Activated naive CD4-positive, alpha-beta T cell treated with anti-CD3 and anti-CD28 coated beads for 36 hours (primary cell): ENCODE measurements at regions not wholly inside any gene's neighbourhood (a gene's known extent, or its start where the extent isn't known, plus 50 kb on each side); places are given as distances from the start of the nearest gene placed in this dataset.
"Not testable (repeated sequence)": the region's sequence is repeated elsewhere in the genome, so short reads cannot be mapped to it uniquely, and the experiment has no call there.

ENCODE experiments used
- CTCF ChIA-PET: fragments of 350-600 bp; sonication (Branson Sonifier 250); formaldehyde crosslinking; loops from one replicate; lab custom pipeline; 2021; ENCODE audit warnings: antibody characterized with exemption; lab: Charles Lee
- DNase-seq: peaks from one replicate; pipeline ENCODE4 v3.0.0-alpha.2; 2020
- H3K27ac Mint-ChIP-seq: one replicate; pipeline ENCODE4 v1.8.0; 2021; ENCODE audit warnings: mild to moderate bottlenecking, mixed read lengths
- H3K27me3 Mint-ChIP-seq: one replicate; pipeline ENCODE4 v1.8.0; 2021; ENCODE audit warnings: low read depth, mixed read lengths
- H3K36me3 Mint-ChIP-seq: one replicate; pipeline ENCODE4 v1.8.0; 2021; ENCODE audit warnings: low read depth, mixed read lengths
- H3K4me1 Mint-ChIP-seq: one replicate; pipeline ENCODE4 v1.8.0; 2021; ENCODE audit warnings: low read depth, mixed read lengths
- H3K4me3 Mint-ChIP-seq: one replicate; pipeline ENCODE4 v1.8.0; 2021; ENCODE audit warnings: mild to moderate bottlenecking, moderate library complexity, mixed read lengths
- H3K9me3 Mint-ChIP-seq: one replicate; pipeline ENCODE4 v1.8.0; 2021; ENCODE audit warnings: mixed read lengths
- intact Hi-C: fragments of 100-400 bp; cut with micrococcal nuclease; formaldehyde crosslinking; loops from one replicate; pipeline ENCODE4 v1.15.1; 2023

DNA sequence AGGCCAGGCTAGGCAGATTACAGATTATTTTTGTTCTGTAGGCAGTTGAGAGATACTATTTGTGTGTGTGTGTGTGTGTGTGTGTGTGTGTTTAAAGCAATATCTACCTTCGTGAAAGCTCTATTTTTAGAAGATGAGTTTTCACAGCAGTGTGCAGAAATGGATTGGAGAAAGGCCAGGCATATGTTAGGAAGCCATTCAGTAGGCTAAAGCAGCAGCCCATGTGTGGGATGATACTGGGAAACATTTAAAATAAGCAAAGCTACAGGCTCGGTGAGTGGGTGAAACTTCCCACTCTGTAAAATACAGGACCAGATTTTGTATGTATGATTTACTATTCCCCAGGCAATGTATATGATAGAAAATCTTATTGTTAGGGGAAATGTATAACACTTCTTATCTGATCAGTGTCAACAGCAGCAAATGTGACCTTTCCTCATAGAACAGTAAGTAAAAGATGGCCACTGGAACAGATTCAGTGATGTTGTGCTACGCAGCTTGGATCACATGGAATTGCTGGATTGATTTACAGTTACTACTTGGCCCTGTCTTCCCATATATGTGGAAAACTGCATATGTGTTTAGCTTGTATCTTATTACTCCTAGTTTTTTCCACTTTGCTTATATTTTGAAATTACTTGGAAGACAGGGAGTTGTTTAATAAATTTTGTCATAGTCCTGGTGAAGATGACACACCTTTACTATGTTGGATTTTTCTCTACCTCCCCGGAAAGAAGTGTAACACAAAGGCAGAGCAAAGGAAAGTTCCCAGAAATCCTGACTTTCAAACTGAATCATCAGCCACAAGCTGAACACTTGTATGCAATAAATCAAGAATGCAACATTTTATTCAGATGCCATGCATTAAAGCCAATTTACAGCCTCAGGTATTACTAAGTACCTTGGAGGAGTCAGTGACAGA lies 1077.7 kb upstream of the SEMA6A start:
- no peaks in the 10 kb centered on the region for H3K27me3 Mint-ChIP-seq
- H3K9me3 Mint-ChIP-seq = no peaks in the 10 kb centered on the region
- H3K36me3 Mint-ChIP-seq = no peaks in the 10 kb centered on the region
- no peaks in the 10 kb centered on the region for H3K4me1 Mint-ChIP-seq
- CTCF ChIA-PET = interaction anchor here (0.6 kb wide), 1 partner anchor 20 kb away, joined by 3 read pairs; no protein-coding TSS in a partner anchor
- H3K4me3 Mint-ChIP-seq = no peak overlapping the region
- intact Hi-C loops = no loop called here
- H3K27ac Mint-ChIP-seq = no peak overlapping the region
- no peak for DNase-seq

DNA sequence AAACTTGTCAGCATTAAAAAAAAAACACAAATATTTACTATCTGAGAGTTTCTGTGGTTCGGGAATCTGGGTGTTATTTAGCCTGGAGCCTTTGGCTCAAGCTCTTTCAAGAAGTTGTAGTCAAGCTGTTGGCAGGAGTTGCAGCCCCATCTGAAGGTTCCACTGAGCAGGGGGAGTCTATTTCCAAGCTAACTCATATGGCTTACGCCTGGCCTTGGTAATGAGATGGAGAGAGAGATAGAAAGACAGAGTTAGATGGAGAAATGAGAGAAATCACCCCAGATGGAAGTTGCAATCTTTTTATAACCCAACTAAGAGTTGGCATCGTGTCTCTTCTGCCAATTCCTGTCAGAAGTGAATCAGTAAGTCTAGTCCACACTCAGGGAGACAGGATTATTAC lies 1075.2 kb upstream of the SEMA6A start:
- intact Hi-C loops = no loop called here
- no peak overlapping the region for H3K4me3 Mint-ChIP-seq
- CTCF ChIA-PET = no interaction called here

DNA sequence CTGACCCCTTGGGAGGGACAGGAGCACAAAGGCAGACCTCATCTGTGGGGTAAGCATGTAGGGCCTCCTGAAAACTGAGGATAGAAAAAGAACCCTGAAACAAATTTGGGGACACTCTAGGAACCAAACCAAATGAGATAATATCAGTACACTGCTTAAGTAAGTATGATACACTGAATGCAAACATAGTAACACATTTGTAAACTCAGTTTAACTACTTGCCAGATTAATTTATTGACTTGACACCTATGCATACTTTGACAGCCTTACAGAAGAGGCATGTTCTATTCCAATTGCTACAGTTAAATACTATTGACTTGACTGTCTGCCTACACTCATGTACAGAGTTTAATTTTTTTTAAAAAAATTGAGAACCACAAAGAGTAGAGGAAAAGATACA lies 1070.8 kb upstream of the SEMA6A start:
- Mint-ChIP-seq H3K9me3 (peaks cover 1% of the 10 kb centered on the region), H3K4me3 (no peak overlapping the region), H3K4me1 (no peaks in the 10 kb centered on the region), H3K36me3 (no peaks in the 10 kb centered on the region), H3K27me3 (no peaks in the 10 kb centered on the region), H3K27ac (no peak overlapping the region)
- intact Hi-C loops = no loop called here
- DNase-seq = no peak
- CTCF ChIA-PET = no interaction called here

More for the DNA sequence above, 1075.2 kb upstream of the SEMA6A start:
- Mint-ChIP-seq H3K27me3 (no peaks in the 10 kb centered on the region), H3K4me1 (no peaks in the 10 kb centered on the region), H3K9me3 (no peaks in the 10 kb centered on the region), H3K36me3 (no peaks in the 10 kb centered on the region), H3K27ac (no peak overlapping the region)
- DNase-seq = no peak

DNA sequence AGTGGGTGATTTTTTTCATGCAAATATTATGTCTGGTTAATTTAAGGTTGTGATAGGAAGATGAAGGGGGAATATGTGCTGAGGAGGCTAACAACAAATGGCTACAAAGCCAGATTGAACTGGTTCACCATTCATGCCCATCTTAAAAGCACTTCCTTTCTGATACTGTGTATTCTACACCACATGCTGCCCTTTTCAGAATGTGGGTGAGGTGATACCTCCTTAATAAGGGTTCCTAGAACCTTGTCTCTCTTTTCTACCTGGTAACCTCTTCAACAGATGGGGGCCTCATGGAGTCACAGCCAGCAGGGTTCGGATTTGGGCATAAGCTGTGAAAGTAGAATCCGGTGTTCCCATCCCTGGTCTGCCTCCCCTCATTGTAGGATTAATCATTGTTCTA lies 1064.0 kb upstream of the SEMA6A start:
- H3K27me3 Mint-ChIP-seq = no peaks in the 10 kb centered on the region
- CTCF ChIA-PET = no interaction called here

DNA sequence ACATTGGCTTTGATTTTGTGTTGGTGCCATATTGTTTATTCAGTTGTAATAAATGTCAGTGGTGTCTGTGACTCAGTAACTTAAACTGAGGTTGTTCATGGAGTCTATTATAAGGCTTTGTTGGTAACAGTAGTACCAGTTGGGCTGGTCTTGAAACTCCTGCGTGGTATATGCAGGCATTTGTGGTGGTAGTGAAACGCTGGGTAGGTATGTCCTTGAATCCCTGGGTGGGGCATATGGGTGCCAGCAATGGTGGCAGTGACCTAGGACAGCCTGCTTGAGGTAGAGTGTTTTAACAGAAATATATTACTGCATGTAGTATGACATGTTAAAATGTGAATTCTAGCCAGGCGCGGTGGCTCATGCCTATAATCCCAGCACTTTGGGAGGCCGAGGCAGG lies 1058.5 kb upstream of the SEMA6A start:
- CTCF ChIA-PET = no interaction called here
- Mint-ChIP-seq H3K4me3 (no peak overlapping the region), H3K4me1 (no peaks in the 10 kb centered on the region), H3K27me3 (no peaks in the 10 kb centered on the region), H3K27ac (no peak overlapping the region), H3K9me3 (peaks cover 14% of the 10 kb centered on the region), H3K36me3 (no peaks in the 10 kb centered on the region)
- intact Hi-C loops = no loop called here
- DNase-seq = no peak

More for the DNA sequence above, 1064.0 kb upstream of the SEMA6A start:
- intact Hi-C loops = no loop called here
- DNase-seq = no peak
- H3K4me3 Mint-ChIP-seq = no peak overlapping the region
- no peaks in the 10 kb centered on the region for H3K36me3 Mint-ChIP-seq
- H3K27ac Mint-ChIP-seq = no peak overlapping the region
- peaks cover 1% of the 10 kb centered on the region for H3K9me3 Mint-ChIP-seq
- no peaks in the 10 kb centered on the region for H3K4me1 Mint-ChIP-seq

DNA sequence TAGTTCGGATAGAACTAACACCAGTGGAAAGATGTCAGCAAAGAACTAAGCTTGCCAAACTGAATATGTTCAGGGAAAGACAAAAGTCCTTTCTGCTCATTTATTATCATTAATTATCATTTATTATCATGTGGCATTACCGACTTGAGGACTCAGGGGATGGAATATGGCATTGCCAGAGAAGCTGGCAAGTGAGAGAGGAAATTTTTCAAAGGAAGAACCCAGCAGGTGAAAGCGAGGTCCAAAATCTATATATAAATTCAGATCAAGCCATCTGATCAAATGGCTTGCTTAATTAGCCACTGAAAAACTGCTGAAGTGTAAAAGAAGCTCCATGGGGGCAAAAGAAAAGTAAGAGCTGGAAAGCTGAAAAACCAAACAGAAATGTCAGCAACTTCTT lies 1049.6 kb upstream of the SEMA6A start:
- CTCF ChIA-PET = no interaction called here
- DNase-seq = no peak
- intact Hi-C loops = no loop called here
- peaks cover 10% of the 10 kb centered on the region for H3K9me3 Mint-ChIP-seq
- H3K27ac Mint-ChIP-seq = no peak overlapping the region
- H3K4me1 Mint-ChIP-seq = no peaks in the 10 kb centered on the region
- no peak overlapping the region for H3K4me3 Mint-ChIP-seq
- H3K36me3 Mint-ChIP-seq = no peaks in the 10 kb centered on the region
- H3K27me3 Mint-ChIP-seq = no peaks in the 10 kb centered on the region

DNA sequence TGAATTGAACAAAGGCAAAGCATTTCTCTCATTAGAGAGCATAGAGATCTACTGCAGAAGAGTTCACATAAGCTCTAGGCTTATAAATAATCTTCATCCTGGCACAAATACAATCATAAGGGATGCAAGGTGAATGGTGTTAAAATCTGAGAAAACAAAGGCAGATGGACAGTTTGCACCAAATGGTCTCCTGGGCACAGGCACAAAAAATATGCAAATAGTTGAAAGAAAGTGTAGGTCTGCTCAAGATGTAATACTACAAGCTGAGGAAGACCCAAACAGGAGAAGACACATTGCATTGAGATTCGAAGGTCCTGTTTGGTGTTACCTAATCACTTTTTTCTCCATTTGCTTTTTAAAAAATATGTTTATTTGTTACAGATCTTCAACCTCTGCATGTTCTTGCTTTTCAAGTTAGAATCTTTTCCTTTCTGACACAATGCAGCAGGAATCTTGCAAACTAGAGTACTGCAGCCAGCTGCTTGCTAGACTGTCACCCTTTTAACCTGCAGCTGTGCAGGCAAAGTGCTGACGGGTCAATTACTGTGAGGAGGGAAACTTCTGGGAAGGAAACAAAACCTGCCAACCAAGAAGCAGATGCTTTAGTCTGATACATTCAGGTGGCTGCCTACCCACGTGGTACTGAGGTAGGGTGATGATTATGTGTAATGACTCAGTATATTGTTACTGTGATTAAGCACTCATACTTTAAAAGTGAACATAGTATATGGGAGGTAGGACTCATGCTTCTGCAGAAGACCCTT lies 1048.6 kb upstream of the SEMA6A start:
- CTCF ChIA-PET = no interaction called here
- H3K9me3 Mint-ChIP-seq = peaks cover 6% of the 10 kb centered on the region
- H3K27me3 Mint-ChIP-seq = no peaks in the 10 kb centered on the region
- intact Hi-C loops = no loop called here
- H3K4me3 Mint-ChIP-seq = no peak overlapping the region
- DNase-seq = no peak
- H3K4me1 Mint-ChIP-seq = no peaks in the 10 kb centered on the region
- H3K36me3 Mint-ChIP-seq = no peaks in the 10 kb centered on the region
- no peak overlapping the region for H3K27ac Mint-ChIP-seq

DNA sequence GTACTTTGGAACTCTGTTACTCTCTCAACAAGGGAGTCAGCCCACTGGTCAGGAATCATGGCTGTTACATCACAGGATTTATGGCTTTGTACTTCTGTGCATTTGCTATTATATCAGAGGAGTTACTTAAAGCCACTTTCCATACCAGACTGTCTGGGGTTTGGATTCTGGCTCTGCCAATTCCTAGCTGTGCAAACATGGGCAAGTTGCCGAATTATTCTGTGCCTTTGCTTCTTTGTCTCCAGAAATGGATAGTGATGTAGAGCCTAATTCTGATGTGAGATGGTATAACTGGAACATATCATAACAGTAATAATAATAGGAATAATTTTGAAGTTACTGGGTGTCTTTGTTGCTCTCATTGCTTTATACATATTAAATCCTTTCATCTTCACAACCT lies 1047.3 kb upstream of the SEMA6A start:
- Mint-ChIP-seq H3K4me3 (no peak overlapping the region), H3K9me3 (peaks cover 3% of the 10 kb centered on the region), H3K4me1 (no peaks in the 10 kb centered on the region), H3K36me3 (no peaks in the 10 kb centered on the region), H3K27me3 (no peaks in the 10 kb centered on the region), H3K27ac (no peak overlapping the region)
- CTCF ChIA-PET = no interaction called here
- DNase-seq = no peak
- intact Hi-C loops = no loop called here

DNA sequence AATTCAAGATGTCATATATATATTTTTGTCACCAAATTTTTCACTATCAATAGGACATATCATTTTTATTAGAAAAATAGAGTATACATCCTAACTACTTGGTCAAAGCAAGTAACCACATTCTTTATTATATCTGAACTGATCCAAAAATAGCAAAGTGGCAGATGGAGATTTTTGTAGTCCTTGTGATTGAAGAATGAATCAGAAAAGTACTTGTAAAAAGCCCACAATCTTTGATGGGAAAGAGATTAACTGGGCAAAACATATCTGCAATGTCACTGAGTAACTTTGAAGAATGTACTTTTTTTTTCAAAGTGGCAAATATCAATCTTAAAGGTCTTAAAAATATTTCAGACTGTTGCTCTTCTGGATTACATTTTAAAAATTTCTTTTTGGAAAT lies 1040.6 kb upstream of the SEMA6A start:
- intact Hi-C loops = no loop called here
- no peaks in the 10 kb centered on the region for H3K27me3 Mint-ChIP-seq
- CTCF ChIA-PET = no interaction called here
- H3K27ac Mint-ChIP-seq = no peak overlapping the region
- H3K36me3 Mint-ChIP-seq = no peaks in the 10 kb centered on the region
- no peaks in the 10 kb centered on the region for H3K4me1 Mint-ChIP-seq
- H3K9me3 Mint-ChIP-seq = peaks cover 2% of the 10 kb centered on the region
- H3K4me3 Mint-ChIP-seq = no peak overlapping the region
- no peak for DNase-seq

DNA sequence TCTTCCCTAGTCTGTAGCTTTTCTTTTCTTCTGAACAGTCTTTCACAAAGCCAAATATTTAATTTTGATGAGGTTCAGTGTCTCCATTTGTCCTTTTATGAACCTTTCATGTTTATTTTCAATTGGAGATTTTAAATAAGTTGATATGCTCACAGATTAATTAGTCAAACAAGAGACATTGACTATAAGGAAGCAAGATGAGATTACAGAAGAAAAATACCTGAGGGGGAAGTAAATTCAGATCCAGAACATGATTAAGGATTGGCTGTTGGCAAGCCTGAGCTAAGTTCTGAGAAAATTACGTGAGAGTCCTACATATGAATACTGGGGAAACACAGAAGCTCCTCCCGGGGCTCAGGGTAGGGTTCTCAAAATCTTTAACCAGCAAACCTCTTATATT lies 1039.8 kb upstream of the SEMA6A start:
- no peaks in the 10 kb centered on the region for H3K36me3 Mint-ChIP-seq
- H3K27ac Mint-ChIP-seq = no peak overlapping the region
- intact Hi-C loops = no loop called here
- CTCF ChIA-PET = no interaction called here
- H3K9me3 Mint-ChIP-seq = peaks cover 5% of the 10 kb centered on the region
- H3K4me3 Mint-ChIP-seq = no peak overlapping the region
- DNase-seq = no peak
- no peaks in the 10 kb centered on the region for H3K27me3 Mint-ChIP-seq
- no peaks in the 10 kb centered on the region for H3K4me1 Mint-ChIP-seq

DNA sequence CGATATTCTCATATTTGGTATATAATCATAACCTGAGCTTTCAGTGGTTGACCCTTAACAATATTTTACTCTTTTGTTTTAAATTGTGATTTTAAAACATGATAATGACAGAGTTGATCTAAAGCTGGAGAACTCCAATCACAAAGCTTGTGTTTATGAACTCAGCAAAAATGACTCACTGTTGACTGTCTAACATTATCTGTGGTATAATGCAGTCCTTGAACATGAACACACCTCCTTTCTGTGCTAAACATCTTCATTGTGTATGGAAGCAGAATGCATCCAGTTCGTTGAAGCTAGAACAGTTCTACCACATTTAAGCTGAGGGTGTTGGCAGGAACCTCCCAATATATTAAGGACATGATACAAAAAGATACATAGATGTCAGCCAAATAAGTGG lies 1030.2 kb upstream of the SEMA6A start:
- Mint-ChIP-seq H3K9me3 (peaks cover 4% of the 10 kb centered on the region), H3K4me1 (no peaks in the 10 kb centered on the region), H3K27me3 (no peaks in the 10 kb centered on the region), H3K4me3 (no peak overlapping the region), H3K36me3 (no peaks in the 10 kb centered on the region), H3K27ac (no peak overlapping the region)
- no peak for DNase-seq
- CTCF ChIA-PET = interaction anchor here (0.6 kb wide), 1 partner anchor 1351 kb away, joined by 3 read pairs; no protein-coding TSS in a partner anchor
- intact Hi-C loops = no loop called here

DNA sequence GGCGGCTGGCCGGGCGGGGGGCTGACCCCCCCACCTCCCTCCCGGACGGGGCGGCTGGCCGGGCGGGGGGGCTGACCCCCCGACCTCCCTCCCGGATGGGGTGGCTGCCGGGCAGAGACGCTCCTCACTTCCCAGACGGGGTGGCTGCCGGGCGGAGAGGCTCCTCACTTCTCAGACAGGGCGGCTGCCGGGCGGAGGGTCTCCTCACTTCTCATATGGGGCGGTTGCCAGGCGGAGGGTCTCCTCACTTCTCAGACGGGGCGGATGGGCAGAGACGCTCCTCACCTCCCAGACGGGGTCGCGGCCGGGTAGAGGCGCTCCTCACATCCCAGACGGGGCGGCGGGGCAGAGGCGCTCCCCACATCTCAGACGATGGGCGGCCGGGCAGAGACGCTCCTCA lies 1025.2 kb upstream of the SEMA6A start:
- H3K4me1 Mint-ChIP-seq, H3K4me3 Mint-ChIP-seq, H3K27ac Mint-ChIP-seq, H3K9me3 Mint-ChIP-seq, intact Hi-C loops, DNase-seq, H3K27me3 Mint-ChIP-seq, H3K36me3 Mint-ChIP-seq, CTCF ChIA-PET: not testable (repeated sequence)

DNA sequence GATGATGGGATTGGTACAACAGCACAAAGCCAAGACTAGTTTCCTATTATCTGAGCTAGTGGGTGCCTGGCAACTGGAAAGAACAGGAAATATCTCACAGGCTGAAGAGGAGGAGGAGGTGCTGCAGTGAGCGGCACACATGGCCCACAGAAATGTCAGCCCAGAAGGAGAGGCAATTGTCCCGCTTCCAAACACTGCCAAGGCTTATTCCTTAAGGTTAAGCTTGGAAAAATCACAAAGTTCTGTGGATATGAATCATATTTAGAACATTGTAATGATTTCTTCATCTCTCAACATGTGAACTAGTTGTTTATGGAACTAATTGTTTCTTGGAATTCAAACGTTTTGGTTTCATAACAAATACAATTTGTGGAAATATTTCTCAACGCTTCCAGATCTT lies 1019.5 kb upstream of the SEMA6A start:
- no peak for DNase-seq
- H3K27ac Mint-ChIP-seq = no peak overlapping the region
- H3K4me3 Mint-ChIP-seq = no peak overlapping the region
- intact Hi-C loops = no loop called here
- CTCF ChIA-PET = no interaction called here
- no peaks in the 10 kb centered on the region for H3K36me3 Mint-ChIP-seq
- peaks cover 2% of the 10 kb centered on the region for H3K9me3 Mint-ChIP-seq
- no peaks in the 10 kb centered on the region for H3K4me1 Mint-ChIP-seq
- no peaks in the 10 kb centered on the region for H3K27me3 Mint-ChIP-seq
